ENCODE measurements at regions not wholly inside any gene's neighbourhood (a gene's known extent, or its start where the extent isn't known, plus 50 kb on each side); places are given as distances from the start of the nearest gene placed in this dataset.
"Not testable (repeated sequence)": the region's sequence is repeated elsewhere in the genome, so short reads cannot be mapped to it uniquely, and the experiment has no call there.

DNA sequence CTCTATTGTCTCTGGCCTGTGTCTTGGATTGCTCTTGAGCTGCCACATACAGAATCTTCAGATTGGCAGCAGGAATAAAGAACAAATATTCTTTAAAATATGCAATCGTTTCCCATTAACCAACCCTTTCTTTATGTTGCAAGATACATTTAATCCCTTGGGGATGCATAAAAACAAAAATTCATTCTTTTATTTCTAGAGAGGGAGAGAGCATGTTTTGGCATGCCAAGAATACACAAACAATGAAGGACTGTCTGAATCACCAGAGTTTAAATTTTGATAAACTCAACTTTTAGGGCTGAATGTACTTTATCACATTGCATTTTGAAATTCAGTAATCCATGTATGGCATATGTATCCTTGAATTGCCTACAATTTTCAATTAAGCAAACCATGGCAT is 154.3 kb upstream of the SEMA3D start:
- no peak overlapping the region for H3K4me3 ChIP-seq (ENCODE audit: low read depth in 1 of 5, low read length in 5 of 5)
- H3K27me3 ChIP-seq (ENCODE audit: control insufficient read depth in 5 of 5, insufficient read depth in 4 of 5, low read length in 5 of 5): no peaks in the 10 kb centered on the region
- H3K27ac ChIP-seq (ENCODE audit: low read depth, low read length): no peak overlapping the region
- H3K9me3 ChIP-seq (ENCODE audit: control insufficient read depth in 5 of 5, low read length in 5 of 5): no peaks in the 10 kb centered on the region
- H3K4me1 ChIP-seq (ENCODE audit: control insufficient read depth in 5 of 5, insufficient read depth in 5 of 5, low read length in 5 of 5): no peaks in the 10 kb centered on the region
- no peak overlapping the region for H3K9ac ChIP-seq (ENCODE audit: low read length in 5 of 5)
- no peaks in the 10 kb centered on the region for H3K36me3 ChIP-seq (ENCODE audit: control insufficient read depth in 5 of 5, insufficient read depth in 5 of 5, low read length in 5 of 5)

DNA sequence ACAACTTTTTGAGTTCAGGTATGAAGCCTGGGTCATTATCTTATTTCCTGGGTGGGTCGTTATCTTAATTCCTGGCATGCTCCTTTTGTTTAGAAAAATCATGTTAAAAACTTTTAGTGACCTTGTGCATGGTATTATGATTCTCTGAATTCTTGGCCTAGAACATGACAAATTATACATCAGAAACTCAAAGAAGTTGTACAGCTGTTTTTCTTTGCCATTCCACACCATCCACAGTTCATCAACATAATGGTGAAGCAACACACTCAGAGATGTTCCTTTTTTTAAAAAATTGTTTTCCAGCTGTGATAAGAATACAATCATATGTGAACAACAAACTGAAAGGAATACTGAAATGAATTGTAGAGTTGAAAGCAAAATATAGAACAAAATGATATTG is 149.2 kb upstream of the SEMA3D start:
- no peaks in the 10 kb centered on the region for H3K9me3 ChIP-seq (ENCODE audit: control insufficient read depth in 5 of 5, low read length in 5 of 5)
- H3K4me3 ChIP-seq (ENCODE audit: low read depth in 1 of 5, low read length in 5 of 5): no peak overlapping the region
- no peaks in the 10 kb centered on the region for H3K36me3 ChIP-seq (ENCODE audit: control insufficient read depth in 5 of 5, insufficient read depth in 5 of 5, low read length in 5 of 5)
- no peak overlapping the region for H3K9ac ChIP-seq (ENCODE audit: low read length in 5 of 5)
- no peak overlapping the region for H3K27ac ChIP-seq (ENCODE audit: low read depth, low read length)
- no peaks in the 10 kb centered on the region for H3K27me3 ChIP-seq (ENCODE audit: control insufficient read depth in 5 of 5, insufficient read depth in 4 of 5, low read length in 5 of 5)
- H3K4me1 ChIP-seq (ENCODE audit: control insufficient read depth in 5 of 5, insufficient read depth in 5 of 5, low read length in 5 of 5): no peaks in the 10 kb centered on the region

DNA sequence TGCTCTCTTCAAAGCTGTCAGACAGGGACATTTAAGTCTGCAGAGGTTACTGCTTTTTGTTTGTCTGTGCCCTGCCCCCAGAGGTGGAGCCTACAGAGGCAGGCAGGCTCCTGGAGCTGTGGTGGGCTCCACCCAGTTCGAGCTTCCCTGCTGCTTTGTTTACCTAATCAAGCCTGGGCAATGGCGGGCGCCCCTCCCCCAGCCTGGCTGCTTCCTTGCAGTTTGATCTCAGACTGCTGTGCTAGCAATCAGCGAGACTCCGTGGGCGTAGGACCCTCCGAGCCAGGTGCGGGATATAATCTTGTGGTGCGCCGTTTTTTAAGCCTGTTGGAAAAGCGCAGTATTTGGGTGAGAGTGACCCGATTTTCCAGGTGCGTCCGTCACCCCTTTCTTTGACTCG is 148.3 kb upstream of the SEMA3D start:
- not testable (repeated sequence) for H3K27ac ChIP-seq (ENCODE audit: low read depth, low read length); H3K27me3 ChIP-seq (ENCODE audit: control insufficient read depth in 5 of 5, insufficient read depth in 4 of 5, low read length in 5 of 5); H3K36me3 ChIP-seq (ENCODE audit: control insufficient read depth in 5 of 5, insufficient read depth in 5 of 5, low read length in 5 of 5); H3K4me3 ChIP-seq (ENCODE audit: low read depth in 1 of 5, low read length in 5 of 5); H3K4me1 ChIP-seq (ENCODE audit: control insufficient read depth in 5 of 5, insufficient read depth in 5 of 5, low read length in 5 of 5); H3K9me3 ChIP-seq (ENCODE audit: control insufficient read depth in 5 of 5, low read length in 5 of 5); H3K9ac ChIP-seq (ENCODE audit: low read length in 5 of 5)

GRCh38 chr7:85328456-85328998 is 141.7 kb upstream of the SEMA3D start:
- H3K9ac ChIP-seq (ENCODE audit: low read length in 5 of 5): no peak overlapping the region
- no peaks in the 10 kb centered on the region for H3K27me3 ChIP-seq (ENCODE audit: control insufficient read depth in 5 of 5, insufficient read depth in 4 of 5, low read length in 5 of 5)
- H3K4me3 ChIP-seq (ENCODE audit: low read depth in 1 of 5, low read length in 5 of 5): no peak overlapping the region
- no peaks in the 10 kb centered on the region for H3K4me1 ChIP-seq (ENCODE audit: control insufficient read depth in 5 of 5, insufficient read depth in 5 of 5, low read length in 5 of 5)
- H3K9me3 ChIP-seq (ENCODE audit: control insufficient read depth in 5 of 5, low read length in 5 of 5): no peaks in the 10 kb centered on the region
- no peaks in the 10 kb centered on the region for H3K36me3 ChIP-seq (ENCODE audit: control insufficient read depth in 5 of 5, insufficient read depth in 5 of 5, low read length in 5 of 5)
- no peak overlapping the region for H3K27ac ChIP-seq (ENCODE audit: low read depth, low read length)

DNA sequence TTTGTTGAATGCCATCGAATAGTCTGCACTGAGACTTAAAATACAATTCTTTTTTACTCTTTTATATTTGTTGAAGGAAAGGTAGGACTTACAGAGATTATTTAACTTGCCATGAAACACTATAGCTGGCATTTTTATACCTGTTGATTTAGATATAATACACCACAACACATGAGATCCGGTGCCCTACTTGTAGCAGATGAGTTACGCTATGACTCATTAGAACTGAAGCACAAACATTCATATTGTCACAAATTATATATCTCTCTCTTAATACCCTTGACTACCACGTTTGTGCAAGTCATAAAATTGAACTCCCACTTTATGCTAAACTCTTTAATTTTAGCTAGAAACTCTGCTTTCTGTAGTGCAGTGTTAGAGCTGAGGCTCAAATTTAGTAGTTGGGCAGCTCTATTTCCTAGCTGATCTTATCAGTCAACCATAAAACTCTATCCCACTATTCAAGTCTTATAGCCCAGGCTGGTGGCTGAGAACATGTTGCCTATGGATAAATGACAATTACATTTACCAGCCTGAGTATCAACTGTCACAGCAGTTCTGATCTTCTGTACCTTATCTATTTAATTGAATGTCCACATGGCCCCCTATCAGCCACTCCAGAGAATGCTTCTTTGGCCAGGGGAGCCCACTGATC is 137.4 kb upstream of the SEMA3D start:
- no peaks in the 10 kb centered on the region for H3K4me1 ChIP-seq (ENCODE audit: control insufficient read depth in 5 of 5, insufficient read depth in 5 of 5, low read length in 5 of 5)
- no peaks in the 10 kb centered on the region for H3K9me3 ChIP-seq (ENCODE audit: control insufficient read depth in 5 of 5, low read length in 5 of 5)
- no peaks in the 10 kb centered on the region for H3K36me3 ChIP-seq (ENCODE audit: control insufficient read depth in 5 of 5, insufficient read depth in 5 of 5, low read length in 5 of 5)
- H3K9ac ChIP-seq (ENCODE audit: low read length in 5 of 5): no peak overlapping the region
- no peaks in the 10 kb centered on the region for H3K27me3 ChIP-seq (ENCODE audit: control insufficient read depth in 5 of 5, insufficient read depth in 4 of 5, low read length in 5 of 5)
- H3K27ac ChIP-seq (ENCODE audit: low read depth, low read length): no peak overlapping the region
- no peak overlapping the region for H3K4me3 ChIP-seq (ENCODE audit: low read depth in 1 of 5, low read length in 5 of 5)

GRCh38 chr7:85322252-85322651 is 135.4 kb upstream of the SEMA3D start:
- Histone ChIP-seq H3K9ac (ENCODE audit: low read length in 5 of 5) (no peak overlapping the region), H3K36me3 (ENCODE audit: control insufficient read depth in 5 of 5, insufficient read depth in 5 of 5, low read length in 5 of 5) (no peaks in the 10 kb centered on the region), H3K4me1 (ENCODE audit: control insufficient read depth in 5 of 5, insufficient read depth in 5 of 5, low read length in 5 of 5) (no peaks in the 10 kb centered on the region), H3K4me3 (ENCODE audit: low read depth in 1 of 5, low read length in 5 of 5) (no peak overlapping the region), H3K9me3 (ENCODE audit: control insufficient read depth in 5 of 5, low read length in 5 of 5) (no peaks in the 10 kb centered on the region), H3K27me3 (ENCODE audit: control insufficient read depth in 5 of 5, insufficient read depth in 4 of 5, low read length in 5 of 5) (no peaks in the 10 kb centered on the region), H3K27ac (ENCODE audit: low read depth, low read length) (no peak overlapping the region)

- H3K9me3 ChIP-seq (ENCODE audit: control insufficient read depth in 5 of 5, low read length in 5 of 5): no peaks in the 10 kb centered on the region
- H3K4me3 ChIP-seq (ENCODE audit: low read depth in 1 of 5, low read length in 5 of 5): no peak overlapping the region
- no peak overlapping the region for H3K27ac ChIP-seq (ENCODE audit: low read depth, low read length)
- no peaks in the 10 kb centered on the region for H3K4me1 ChIP-seq (ENCODE audit: control insufficient read depth in 5 of 5, insufficient read depth in 5 of 5, low read length in 5 of 5)
- no peaks in the 10 kb centered on the region for H3K27me3 ChIP-seq (ENCODE audit: control insufficient read depth in 5 of 5, insufficient read depth in 4 of 5, low read length in 5 of 5)
- H3K9ac ChIP-seq (ENCODE audit: low read length in 5 of 5): no peak overlapping the region
- no peaks in the 10 kb centered on the region for H3K36me3 ChIP-seq (ENCODE audit: control insufficient read depth in 5 of 5, insufficient read depth in 5 of 5, low read length in 5 of 5)
Observed at GRCh38 chr7:85320699-85321476, 134.0 kb upstream of the SEMA3D start.

GRCh38 chr7:85316489-85316888 is 129.6 kb upstream of the SEMA3D start:
- Histone ChIP-seq H3K4me1 (ENCODE audit: control insufficient read depth in 5 of 5, insufficient read depth in 5 of 5, low read length in 5 of 5) (no peaks in the 10 kb centered on the region), H3K4me3 (ENCODE audit: low read depth in 1 of 5, low read length in 5 of 5) (no peak overlapping the region), H3K36me3 (ENCODE audit: control insufficient read depth in 5 of 5, insufficient read depth in 5 of 5, low read length in 5 of 5) (no peaks in the 10 kb centered on the region), H3K27ac (ENCODE audit: low read depth, low read length) (no peak overlapping the region), H3K27me3 (ENCODE audit: control insufficient read depth in 5 of 5, insufficient read depth in 4 of 5, low read length in 5 of 5) (no peaks in the 10 kb centered on the region), H3K9me3 (ENCODE audit: control insufficient read depth in 5 of 5, low read length in 5 of 5) (no peaks in the 10 kb centered on the region), H3K9ac (ENCODE audit: low read length in 5 of 5) (no peak overlapping the region)

DNA sequence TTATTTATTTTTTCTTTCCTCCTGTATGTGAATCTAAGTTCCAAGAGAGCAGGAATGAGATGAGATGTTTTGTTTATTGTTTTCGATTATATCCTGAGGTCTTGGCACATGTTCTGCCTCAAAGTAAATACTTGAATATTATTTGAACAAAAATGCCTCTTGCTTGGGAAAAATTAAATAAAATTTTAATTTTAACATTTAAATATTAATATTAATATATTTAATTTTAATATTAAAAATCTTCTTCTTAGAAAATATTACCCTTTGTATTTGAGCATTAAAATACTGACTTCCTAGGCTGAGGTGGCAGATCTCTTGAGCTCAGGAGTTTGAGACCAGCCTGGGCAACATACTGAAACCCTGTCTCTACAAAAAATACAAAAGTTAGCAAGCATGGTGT is 123.4 kb upstream of the SEMA3D start:
- no peaks in the 10 kb centered on the region for H3K9me3 ChIP-seq (ENCODE audit: control insufficient read depth in 5 of 5, low read length in 5 of 5)
- H3K4me3 ChIP-seq (ENCODE audit: low read depth in 1 of 5, low read length in 5 of 5): no peak overlapping the region
- H3K9ac ChIP-seq (ENCODE audit: low read length in 5 of 5): no peak overlapping the region
- no peaks in the 10 kb centered on the region for H3K36me3 ChIP-seq (ENCODE audit: control insufficient read depth in 5 of 5, insufficient read depth in 5 of 5, low read length in 5 of 5)
- no peak overlapping the region for H3K27ac ChIP-seq (ENCODE audit: low read depth, low read length)
- H3K27me3 ChIP-seq (ENCODE audit: control insufficient read depth in 5 of 5, insufficient read depth in 4 of 5, low read length in 5 of 5): no peaks in the 10 kb centered on the region
- H3K4me1 ChIP-seq (ENCODE audit: control insufficient read depth in 5 of 5, insufficient read depth in 5 of 5, low read length in 5 of 5): no peaks in the 10 kb centered on the region

DNA sequence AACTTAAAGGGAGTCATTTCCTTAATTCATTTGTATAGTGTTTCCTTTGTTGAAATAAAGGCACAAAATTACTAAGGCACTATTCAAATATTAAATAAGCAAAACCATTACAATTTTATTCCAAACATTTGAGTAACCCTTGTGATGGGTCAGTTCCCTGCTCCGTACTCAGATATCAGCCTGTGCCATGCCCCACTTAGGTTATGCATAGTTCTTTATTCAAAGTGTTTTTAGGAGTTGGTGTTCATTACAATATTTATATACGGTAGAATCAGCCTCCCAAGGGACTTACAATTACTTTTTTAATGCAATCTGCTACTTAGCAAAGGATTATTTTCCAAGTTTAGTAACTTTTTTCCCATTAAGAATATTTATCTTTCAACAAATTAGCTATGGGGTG is 119.3 kb upstream of the SEMA3D start:
- H3K4me3 ChIP-seq (ENCODE audit: low read depth in 1 of 5, low read length in 5 of 5): no peak overlapping the region
- H3K4me1 ChIP-seq (ENCODE audit: control insufficient read depth in 5 of 5, insufficient read depth in 5 of 5, low read length in 5 of 5): no peaks in the 10 kb centered on the region
- H3K36me3 ChIP-seq (ENCODE audit: control insufficient read depth in 5 of 5, insufficient read depth in 5 of 5, low read length in 5 of 5): no peaks in the 10 kb centered on the region
- H3K27ac ChIP-seq (ENCODE audit: low read depth, low read length): no peak overlapping the region
- H3K27me3 ChIP-seq (ENCODE audit: control insufficient read depth in 5 of 5, insufficient read depth in 4 of 5, low read length in 5 of 5): no peaks in the 10 kb centered on the region
- no peaks in the 10 kb centered on the region for H3K9me3 ChIP-seq (ENCODE audit: control insufficient read depth in 5 of 5, low read length in 5 of 5)
- H3K9ac ChIP-seq (ENCODE audit: low read length in 5 of 5): no peak overlapping the region
